Small intestine (tissue), 7 donors: ENCODE measurements at regions not wholly inside any gene's neighbourhood (a gene's known extent, or its start where the extent isn't known, plus 50 kb on each side); places are given as distances from the start of the nearest gene placed in this dataset.

Experiments
- DNase-seq, 2 donors: peaks; one replicate each; pipeline versions ENCODE4 v3.0.0 to v3.0.0-alpha.2; 2013
- FAIRE-seq: peaks from 2 replicates; lab custom pipeline; 2012; peaks lifted over from hg19 to GRCh38; lab: Jason Lieb, UNC
- H3K27ac ChIP-seq, 3 donors: one replicate each; pipeline ENCODE4 v1.5.1; 2013; ENCODE audit warnings: low read length in 2 of 3, mild to moderate bottlenecking in 2 of 3, control low read depth in 1 of 3, inconsistent platforms in 1 of 3, low read depth in 1 of 3, moderate library complexity in 1 of 3
- H3K27me3 ChIP-seq, 3 donors: one replicate each; pipeline ENCODE4 v1.6.1; 2013; ENCODE audit warnings: low read length in 3 of 3, inconsistent platforms in 1 of 3; ENCODE audit not compliant: control insufficient read depth in 3 of 3, insufficient read depth in 3 of 3
- H3K36me3 ChIP-seq, 3 donors: one replicate each; pipeline ENCODE4 v1.6.1; 2013; ENCODE audit warnings: low read length in 3 of 3, inconsistent platforms in 1 of 3, low read depth in 1 of 3, mild to moderate bottlenecking in 1 of 3, moderate library complexity in 1 of 3; ENCODE audit not compliant: control insufficient read depth in 3 of 3, insufficient read depth in 2 of 3
- H3K4me1 ChIP-seq, 3 donors: one replicate each; pipeline ENCODE4 v1.6.1; 2013; ENCODE audit warnings: low read length in 2 of 3, inconsistent platforms in 1 of 3, low read depth in 1 of 3, mild to moderate bottlenecking in 1 of 3, moderate library complexity in 1 of 3; ENCODE audit not compliant: control insufficient read depth in 3 of 3, insufficient read depth in 2 of 3
- H3K4me3 ChIP-seq, 3 donors: one replicate each; pipeline ENCODE4 v1.5.1; 2013; ENCODE audit warnings: low read length in 3 of 3, control low read depth in 1 of 3, inconsistent platforms in 1 of 3, low read depth in 1 of 3, mild to moderate bottlenecking in 1 of 3, moderate library complexity in 1 of 3
- H3K9me3 ChIP-seq, 2 donors: one replicate each; pipeline ENCODE4 v1.6.1; 2013; ENCODE audit warnings: low read depth in 1 of 2, low read length in 1 of 2; ENCODE audit not compliant: control insufficient read depth in 2 of 2, insufficient read depth in 1 of 2
- WGBS, 3 donors: extraction: QIAGEN DNeasy Blood & Tissue Kit; methylation state at CpG; one replicate each; pipeline ENCODE4 v1.1.7; 2013; 5-methylcytosine and 5-hydroxymethylcytosine counted together
- donor health status: healthy with polysubstance abuse.
- donor health status: control.
- donor health status: control.
- donor health status: Bipolar disorder and iron deficiency.
- donor health status: healthy.

GRCh38 chr4:14528918-14529317 is 473.4 kb upstream of the CPEB2 start:
- no peak for DNase-seq
- no peaks in the 10 kb centered on the region for H3K9me3 ChIP-seq
- no peaks in the 10 kb centered on the region for H3K36me3 ChIP-seq
- WGBS, 3 donors: 90 to 96% (median 91%) methylated on average over 2 of the region's 2 CpGs
- FAIRE-seq: no peak
- no peaks in the 10 kb centered on the region for H3K4me1 ChIP-seq
- no peak overlapping the region for H3K4me3 ChIP-seq
- no peak overlapping the region for H3K27ac ChIP-seq
- no peaks in the 10 kb centered on the region for H3K27me3 ChIP-seq

- no peak overlapping the region for H3K4me3 ChIP-seq
- H3K27me3 ChIP-seq: no peaks in the 10 kb centered on the region
- FAIRE-seq (no peak), DNase-seq (no peak)
- no peaks in the 10 kb centered on the region for H3K9me3 ChIP-seq
- no peak overlapping the region for H3K27ac ChIP-seq
- H3K4me1 ChIP-seq: no peaks in the 10 kb centered on the region
- WGBS, 3 donors: 50 to 55% (median 54%) methylated on average over 4 of the region's 4 CpGs
- H3K36me3 ChIP-seq: no peaks in the 10 kb centered on the region
These were observed 472.6 kb upstream of the CPEB2 start for GRCh38 chr4:14529653-14530052.

- Histone ChIP-seq H3K27ac (no peak overlapping the region), H3K4me3 (no peak overlapping the region), H3K27me3 (no peaks in the 10 kb centered on the region), H3K36me3 (no peaks in the 10 kb centered on the region), H3K9me3 (no peaks in the 10 kb centered on the region), H3K4me1 (no peaks in the 10 kb centered on the region)
- no peak for DNase-seq
- FAIRE-seq: no peak
These were observed 469.8 kb upstream of the CPEB2 start for GRCh38 chr4:14532436-14532835.

GRCh38 chr4:14539246-14539645 is 463.0 kb upstream of the CPEB2 start:
- no peaks in the 10 kb centered on the region for H3K4me1 ChIP-seq
- DNase-seq (no peak), FAIRE-seq (no peak)
- no peaks in the 10 kb centered on the region for H3K36me3 ChIP-seq
- no peaks in the 10 kb centered on the region for H3K27me3 ChIP-seq
- no peak overlapping the region for H3K4me3 ChIP-seq
- H3K9me3 ChIP-seq: no peaks in the 10 kb centered on the region
- 62 to 94% (median 78%) methylated on average over 2 of the region's 2 CpGs for WGBS, 3 donors
- H3K27ac ChIP-seq: no peak overlapping the region

- DNase-seq (no peak), FAIRE-seq (no peak)
- Histone ChIP-seq H3K4me1 (no peaks in the 10 kb centered on the region), H3K27me3 (no peaks in the 10 kb centered on the region), H3K9me3 (no peaks in the 10 kb centered on the region), H3K36me3 (no peaks in the 10 kb centered on the region), H3K27ac (no peak overlapping the region), H3K4me3 (no peak overlapping the region)
- WGBS, 3 donors: 92 to 93% (median 92%) methylated on average over 5 of the region's 5 CpGs
These were observed 457.1 kb upstream of the CPEB2 start for GRCh38 chr4:14545163-14545562.

GRCh38 chr4:14545807-14546206 is 456.5 kb upstream of the CPEB2 start:
- no peaks in the 10 kb centered on the region for H3K4me1 ChIP-seq
- no peaks in the 10 kb centered on the region for H3K36me3 ChIP-seq
- H3K27ac ChIP-seq: no peak overlapping the region
- WGBS, 3 donors: 59 to 73% (median 66%) methylated on average over 4 of the region's 4 CpGs
- DNase-seq (no peak), FAIRE-seq (no peak)
- H3K27me3 ChIP-seq: no peaks in the 10 kb centered on the region
- no peak overlapping the region for H3K4me3 ChIP-seq
- no peaks in the 10 kb centered on the region for H3K9me3 ChIP-seq

GRCh38 chr4:14552119-14552518 is 450.2 kb upstream of the CPEB2 start:
- DNase-seq: no peak
- WGBS, 3 donors: 88 to 91% (median 88%) methylated on average over 6 of the region's 6 CpGs
- no peaks in the 10 kb centered on the region for H3K36me3 ChIP-seq
- FAIRE-seq: no peak
- H3K4me3 ChIP-seq: no peak overlapping the region
- no peaks in the 10 kb centered on the region for H3K4me1 ChIP-seq
- no peaks in the 10 kb centered on the region for H3K9me3 ChIP-seq
- H3K27ac ChIP-seq: no peak overlapping the region
- H3K27me3 ChIP-seq: no peaks in the 10 kb centered on the region

- DNase-seq (no peak), FAIRE-seq (no peak)
- 83 to 91% (median 88%) methylated on average over 2 of the region's 2 CpGs for WGBS, 3 donors
- H3K4me1 ChIP-seq: no peaks in the 10 kb centered on the region
- no peaks in the 10 kb centered on the region for H3K9me3 ChIP-seq
- no peak overlapping the region for H3K27ac ChIP-seq
- no peaks in the 10 kb centered on the region for H3K36me3 ChIP-seq
- no peaks in the 10 kb centered on the region for H3K27me3 ChIP-seq
- H3K4me3 ChIP-seq: no peak overlapping the region
These were observed 442.6 kb upstream of the CPEB2 start for GRCh38 chr4:14559646-14560045.

- H3K27me3 ChIP-seq: no peaks in the 10 kb centered on the region
- H3K4me1 ChIP-seq: no peaks in the 10 kb centered on the region
- H3K36me3 ChIP-seq: no peaks in the 10 kb centered on the region
- DNase-seq (no peak), FAIRE-seq (no peak)
- H3K27ac ChIP-seq: no peak overlapping the region
- H3K9me3 ChIP-seq: no peaks in the 10 kb centered on the region
- H3K4me3 ChIP-seq: no peak overlapping the region
- 79 to 82% (median 81%) methylated on average over 1 of the region's 1 CpG for WGBS, 3 donors
These were observed 441.7 kb upstream of the CPEB2 start for GRCh38 chr4:14560577-14560976.
